ENCODE measurements at regions not wholly inside any gene's neighbourhood (a gene's known extent, or its start where the extent isn't known, plus 50 kb on each side); places are given as distances from the start of the nearest gene placed in this dataset.
A peak's percentile ranks its signal among the peaks of the same experiment; 100 is the strongest.

- DNase-seq = no peak
Measured at GRCh38 chr3:102529452-102529851, 94.6 kb downstream of the ZPLD1 start.

GRCh38 chr3:102530415-102531181, 95.8 kb downstream of the ZPLD1 start:
- no peak for DNase-seq

DNA sequence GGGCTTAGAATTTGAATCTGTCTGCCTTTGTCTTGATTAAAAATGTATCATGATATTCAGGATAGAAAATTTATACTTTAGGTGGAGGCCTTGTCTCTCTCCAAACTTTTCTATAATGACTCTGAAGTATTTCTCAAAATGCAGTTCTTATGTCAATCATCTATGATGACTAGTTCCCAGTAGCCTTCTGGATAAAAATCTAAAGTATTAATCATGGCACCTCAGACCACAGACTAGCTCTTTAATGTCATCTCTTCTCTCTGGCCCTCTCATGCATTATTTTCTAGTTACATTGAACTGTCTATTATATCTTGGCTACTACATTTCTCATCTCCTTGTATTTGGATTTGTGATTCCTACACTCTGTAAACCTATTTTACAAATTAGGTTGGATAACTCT, 96.9 kb downstream of the ZPLD1 start:
- DNase-seq = no peak

DNA sequence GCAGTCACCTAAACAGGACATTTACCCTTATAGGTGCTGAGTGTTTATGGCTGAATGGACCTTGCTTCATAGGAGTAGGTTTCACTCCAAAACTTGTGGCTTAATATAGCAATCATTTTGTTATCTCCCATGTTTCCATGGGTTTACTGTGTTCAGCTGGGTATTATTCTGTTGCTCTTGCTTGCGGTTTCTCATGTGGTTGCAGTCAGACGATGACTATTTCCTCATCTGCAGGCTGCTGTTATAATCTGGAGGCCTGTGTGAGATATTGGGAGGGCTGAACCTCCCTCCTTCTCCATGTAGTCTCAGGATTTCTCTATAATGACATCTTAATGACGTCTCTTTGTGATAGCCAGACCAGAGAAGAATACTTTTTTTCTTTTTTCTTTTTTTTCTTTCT, 98.1 kb downstream of the ZPLD1 start:
- DNase-seq = peak in 1 of 5 donors; percentile 9

- DNase-seq = no peak
Measured at GRCh38 chr3:102533784-102534183, 99.0 kb downstream of the ZPLD1 start.

- DNase-seq = peak in 1 of 5 donors; percentile 13
Measured at GRCh38 chr3:102536456-102536855, 101.6 kb downstream of the ZPLD1 start.

GRCh38 chr3:102537123-102537522, 102.3 kb downstream of the ZPLD1 start:
- DNase-seq = no peak

DNA sequence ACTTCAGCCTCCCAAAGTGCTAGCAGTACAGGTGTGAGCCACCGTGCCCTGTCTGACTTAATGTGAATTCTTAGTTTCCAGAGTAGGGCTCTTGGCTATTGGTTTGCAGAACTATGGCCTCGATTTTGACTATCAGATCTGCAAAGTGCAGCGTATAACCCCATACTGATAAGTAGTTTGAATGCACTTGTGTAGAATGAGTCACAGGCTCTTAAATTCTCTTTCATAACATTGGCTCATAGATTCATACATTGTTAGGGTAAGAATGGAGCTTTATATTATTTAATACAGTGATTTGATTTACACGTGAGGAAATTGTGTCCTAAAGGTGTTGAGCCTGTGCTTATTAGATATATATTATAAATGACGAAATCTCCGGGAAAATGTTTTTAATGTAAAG, 109.9 kb downstream of the ZPLD1 start:
- DNase-seq = no peak

GRCh38 chr3:102545276-102545675, 110.5 kb downstream of the ZPLD1 start:
- DNase-seq = no peak

GRCh38 chr3:102553876-102554275, 119.1 kb downstream of the ZPLD1 start:
- DNase-seq = no peak

GRCh38 chr3:102570511-102570910, 135.7 kb downstream of the ZPLD1 start:
- no peak for DNase-seq

- DNase-seq = no peak
Measured at GRCh38 chr3:102571006-102571405, 136.2 kb downstream of the ZPLD1 start.

- DNase-seq = no peak
Measured at GRCh38 chr3:102571720-102572384, 137.0 kb downstream of the ZPLD1 start.

DNA sequence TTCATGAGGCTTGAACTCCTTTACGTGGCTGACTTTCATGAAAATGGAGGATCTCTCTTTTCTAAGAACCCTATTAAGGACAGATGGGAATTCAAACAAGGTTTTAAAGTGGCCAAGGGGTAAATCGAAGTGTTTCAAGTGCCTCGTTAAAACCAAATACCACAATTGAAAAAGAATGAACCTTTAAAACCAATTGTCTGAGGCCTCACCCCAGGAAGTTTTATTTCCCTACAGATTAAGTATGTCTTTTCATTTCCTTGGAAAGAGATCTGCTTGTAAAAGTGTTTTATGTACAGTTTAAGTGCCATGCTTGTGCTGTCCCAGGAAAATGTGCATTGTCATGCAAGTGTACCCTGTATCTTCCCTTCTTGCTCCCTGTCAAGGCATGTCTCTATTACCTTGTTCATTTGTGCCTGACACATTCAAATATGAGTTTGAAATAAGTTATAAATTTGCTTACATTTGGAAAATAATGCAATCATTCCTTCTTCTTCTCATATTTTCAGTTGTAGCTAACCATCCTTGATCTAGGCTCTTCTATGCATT, 138.7 kb downstream of the ZPLD1 start:
- no peak for DNase-seq

- DNase-seq = no peak
Measured at GRCh38 chr3:102574355-102574754, 139.5 kb downstream of the ZPLD1 start.

- no peak for DNase-seq
Measured at GRCh38 chr3:102576651-102577050, 141.8 kb downstream of the ZPLD1 start.

GRCh38 chr3:102577082-102577789, 142.4 kb downstream of the ZPLD1 start:
- no peak for DNase-seq

- no peak for DNase-seq
Measured at GRCh38 chr3:102580760-102581159, 145.9 kb downstream of the ZPLD1 start.

DNA sequence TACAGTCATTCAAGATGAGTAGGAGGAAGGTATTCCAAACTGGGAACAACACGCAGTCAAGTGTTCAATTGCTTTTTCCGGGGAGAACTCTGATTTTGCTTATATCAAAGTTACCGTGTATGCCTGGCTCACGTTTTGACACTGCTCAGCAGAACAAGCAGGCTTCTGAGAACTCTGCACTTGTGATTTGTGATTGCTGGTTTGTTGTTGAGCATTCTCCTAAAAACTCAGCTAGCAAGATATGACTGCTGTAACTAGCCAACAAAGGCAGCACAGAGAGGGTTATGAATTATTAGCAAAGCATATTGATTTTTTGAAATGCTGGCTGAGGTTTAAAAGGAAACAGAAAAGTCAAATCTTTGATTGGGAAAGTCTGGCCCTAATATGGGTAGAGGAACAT, 151.7 kb downstream of the ZPLD1 start:
- no peak for DNase-seq

DNA sequence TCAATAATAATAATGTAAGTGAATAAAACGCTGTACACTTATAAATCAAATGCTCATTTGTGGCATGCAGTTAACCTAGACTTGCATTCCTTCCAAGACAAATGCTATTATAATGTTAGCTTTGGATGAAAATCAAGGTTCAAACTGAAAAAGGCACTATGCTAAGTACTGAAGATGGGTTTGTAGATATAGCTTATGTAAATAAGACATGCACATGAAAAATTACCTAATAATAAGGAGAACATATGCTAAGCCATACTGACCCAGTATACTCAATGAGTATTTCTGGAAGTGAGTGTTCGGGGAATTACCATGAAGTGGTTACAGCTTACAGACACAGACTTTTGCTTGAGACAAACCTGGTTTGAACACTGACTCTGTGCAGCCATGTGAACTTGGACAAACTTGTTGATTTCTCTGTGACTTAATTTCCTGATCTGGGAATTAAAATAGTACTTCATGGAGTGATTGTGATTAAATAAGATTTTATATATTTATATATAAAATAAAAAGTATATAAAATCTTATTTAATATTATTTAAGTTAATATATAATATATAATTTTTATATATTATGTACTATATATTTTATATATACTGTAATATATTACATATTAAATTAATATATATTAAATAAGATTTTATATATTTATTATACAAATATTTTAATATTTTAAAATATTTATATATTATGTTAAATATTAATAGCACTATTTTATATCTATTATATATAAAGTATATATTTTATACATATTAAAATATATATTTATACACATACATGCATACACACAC, 159.2 kb downstream of the ZPLD1 start:
- no peak for DNase-seq

GRCh38 chr3:102595057-102595456, 160.2 kb downstream of the ZPLD1 start:
- DNase-seq = no peak

DNA sequence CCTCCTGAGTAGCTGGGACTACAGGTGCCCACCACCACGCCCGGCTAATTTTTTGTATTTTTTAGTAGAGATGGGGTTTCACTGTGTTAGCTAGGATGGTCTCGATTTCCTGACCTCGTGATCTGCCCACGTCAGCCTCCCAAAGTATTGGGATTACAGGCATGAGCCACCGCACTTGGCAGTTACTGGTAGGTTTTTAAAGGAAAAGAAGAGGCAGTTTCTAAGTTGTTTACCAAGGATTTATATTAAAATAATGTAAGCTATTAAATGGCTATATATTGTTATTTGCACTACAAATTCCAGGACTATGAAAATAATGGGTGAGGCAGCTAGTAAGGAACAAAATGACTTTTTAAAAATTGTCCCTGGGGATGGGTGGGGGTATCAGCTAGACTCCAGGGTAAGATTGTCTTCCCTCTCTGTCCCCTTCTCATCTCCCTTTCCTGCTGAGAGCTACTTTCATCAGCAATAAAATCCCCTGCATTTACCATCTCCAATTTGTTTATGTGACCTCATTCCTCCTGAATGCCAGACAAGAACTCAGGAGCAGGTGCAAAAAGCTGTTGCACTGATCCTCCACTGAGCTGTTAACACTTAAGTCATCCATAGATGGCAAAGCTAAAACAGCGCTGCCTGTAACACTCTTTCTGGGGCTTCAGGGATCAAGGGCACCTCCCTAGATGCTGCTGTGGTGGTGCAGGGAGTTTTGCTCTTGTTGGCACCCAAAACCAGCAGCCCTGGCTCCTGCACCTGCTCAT, 165.2 kb downstream of the ZPLD1 start:
- no peak for DNase-seq

All from T-helper 1 cell (primary cell).